ENCODE measurements at regions not wholly inside any gene's neighbourhood (a gene's known extent, or its start where the extent isn't known, plus 50 kb on each side); places are given as distances from the start of the nearest gene placed in this dataset.

DNA sequence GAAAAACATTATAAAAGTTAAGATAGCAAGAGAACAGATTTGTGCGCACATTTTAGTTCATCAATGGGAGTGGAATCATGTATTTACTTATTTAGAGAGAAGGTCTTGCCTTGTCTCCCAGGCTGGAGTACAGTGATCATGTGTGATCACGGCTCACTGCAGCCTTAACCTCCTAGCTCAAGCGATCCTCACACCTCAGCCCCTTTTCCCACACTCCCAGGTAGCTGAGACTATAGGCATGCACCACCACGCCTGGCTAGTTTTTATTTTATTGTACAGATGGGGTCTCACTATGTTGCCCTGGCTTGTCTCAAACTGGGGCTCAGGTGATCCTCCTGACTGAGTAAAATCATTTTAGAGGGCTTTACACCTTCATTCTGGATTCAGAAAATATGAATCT lies 72.3 kb upstream of the ADGRF1 start:
- no peak for DNase-seq

DNA sequence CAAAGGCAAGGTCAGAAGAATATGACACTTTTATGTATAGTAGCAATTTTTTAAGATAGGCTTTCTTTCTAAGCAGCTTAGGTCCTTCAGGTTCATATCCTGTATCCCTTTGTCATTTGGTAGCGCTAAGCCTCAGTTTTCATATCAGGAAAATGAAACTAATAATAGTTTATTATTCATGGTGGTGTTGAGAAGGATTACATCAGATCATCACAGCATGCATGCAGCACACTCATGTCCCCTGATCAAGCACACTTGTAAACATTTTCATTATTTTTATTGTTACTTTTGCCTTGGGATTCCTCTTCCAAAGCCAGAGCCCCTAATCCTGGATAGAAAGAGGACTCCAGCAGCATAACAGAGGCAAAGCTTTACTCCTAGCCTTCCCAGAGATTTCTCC lies 70.2 kb upstream of the ADGRF1 start:
- no peak for DNase-seq

- no peak for DNase-seq
Observed at GRCh38 chr6:47111685-47112084, 69.6 kb upstream of the ADGRF1 start.

- no peak for DNase-seq
Observed at GRCh38 chr6:47109281-47109680, 67.1 kb upstream of the ADGRF1 start.

DNA sequence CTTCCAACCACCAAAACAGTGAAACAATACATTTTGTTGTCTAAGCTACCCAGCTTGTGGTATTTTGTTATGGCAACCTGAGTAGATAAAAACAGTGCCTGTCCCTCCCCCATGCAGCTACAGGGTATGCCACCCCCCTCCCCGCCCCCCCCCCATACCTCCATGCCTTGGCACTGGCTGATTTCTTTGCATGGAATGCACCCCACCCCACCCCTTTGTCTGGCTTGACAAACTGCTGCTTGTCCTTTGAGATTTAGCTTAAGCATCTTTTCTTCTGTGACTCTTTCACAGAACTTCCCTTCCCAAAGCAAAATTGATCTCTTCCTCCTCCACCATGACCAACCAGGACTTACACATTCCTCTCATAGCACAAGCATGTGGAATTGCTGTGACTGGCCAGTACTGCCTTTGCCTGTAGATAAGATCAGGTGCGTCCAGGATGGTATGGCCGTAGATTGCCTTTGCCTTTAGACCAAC lies 64.6 kb upstream of the ADGRF1 start:
- no peak for DNase-seq

- no peak for DNase-seq
Observed at GRCh38 chr6:47106216-47106615, 64.1 kb upstream of the ADGRF1 start.

GRCh38 chr6:47105469-47106178 lies 63.5 kb upstream of the ADGRF1 start:
- no peak for DNase-seq

DNA sequence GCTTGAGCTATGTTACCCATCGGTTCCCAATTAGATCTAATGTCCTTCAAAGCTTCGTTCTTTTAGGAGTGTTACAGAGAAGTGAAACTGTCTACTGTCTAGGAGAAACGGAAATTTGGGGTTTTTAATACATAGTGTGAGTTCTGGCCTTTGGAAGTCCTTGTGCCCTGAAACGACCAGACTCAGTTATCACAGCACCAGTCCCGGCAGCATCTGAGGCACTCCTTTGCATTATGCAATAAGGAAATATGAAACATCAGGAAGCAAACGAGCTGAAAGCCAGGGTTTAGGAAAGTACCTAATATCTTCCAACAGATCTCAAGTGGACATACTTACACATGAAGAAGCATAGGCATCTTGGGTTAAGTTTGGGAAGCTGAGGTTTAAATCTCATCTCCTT lies 61.8 kb upstream of the ADGRF1 start:
- DNase-seq, result no peak

GRCh38 chr6:47102331-47102730 lies 60.2 kb upstream of the ADGRF1 start:
- no peak for DNase-seq

GRCh38 chr6:47098570-47098993 lies 56.5 kb upstream of the ADGRF1 start:
- no peak for DNase-seq

DNA sequence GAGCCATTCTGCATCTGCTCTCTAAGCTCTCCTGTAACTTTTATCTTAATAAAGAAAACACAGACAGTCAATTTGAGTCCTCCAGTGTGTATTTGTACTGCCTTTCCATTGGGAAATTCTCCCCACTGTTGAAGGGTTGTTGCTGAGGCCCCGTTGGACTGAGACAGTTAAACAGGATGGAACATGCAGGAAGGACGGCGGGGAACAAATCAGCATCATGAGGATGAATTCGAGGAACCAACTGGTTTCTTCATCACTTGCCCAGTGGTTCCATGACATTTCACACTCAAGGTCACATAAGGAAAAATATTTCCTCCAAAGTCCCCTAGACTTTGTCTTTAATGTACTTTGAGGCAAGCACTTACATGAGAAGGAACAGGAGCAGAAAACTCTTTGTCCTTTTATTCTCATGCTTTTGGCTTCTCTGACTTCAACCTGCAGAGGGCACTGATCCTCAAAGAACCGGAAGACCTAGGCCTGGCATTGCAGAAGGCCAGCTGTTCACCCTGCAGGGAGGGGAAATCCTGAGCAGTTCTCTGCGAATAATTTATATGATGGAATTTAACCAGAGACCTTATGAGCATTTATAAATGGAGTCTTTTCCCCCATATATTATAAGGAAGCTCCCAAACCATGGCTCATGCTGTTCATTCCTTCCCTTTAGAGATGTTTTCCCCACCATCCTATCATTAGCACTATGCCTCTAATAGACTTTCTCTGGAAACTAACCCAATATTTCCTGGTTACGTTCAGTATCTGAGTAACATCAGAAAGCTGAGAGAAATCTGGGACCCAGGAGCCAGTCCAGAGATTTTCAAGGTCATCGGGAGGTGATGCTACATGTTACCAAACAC lies 55.2 kb upstream of the ADGRF1 start:
- DNase-seq, result peak; percentile 74

GRCh38 chr6:47096211-47096895 lies 54.2 kb upstream of the ADGRF1 start:
- no peak for DNase-seq

- no peak for DNase-seq
Observed at GRCh38 chr6:47094241-47094925, 52.3 kb upstream of the ADGRF1 start.

DNA sequence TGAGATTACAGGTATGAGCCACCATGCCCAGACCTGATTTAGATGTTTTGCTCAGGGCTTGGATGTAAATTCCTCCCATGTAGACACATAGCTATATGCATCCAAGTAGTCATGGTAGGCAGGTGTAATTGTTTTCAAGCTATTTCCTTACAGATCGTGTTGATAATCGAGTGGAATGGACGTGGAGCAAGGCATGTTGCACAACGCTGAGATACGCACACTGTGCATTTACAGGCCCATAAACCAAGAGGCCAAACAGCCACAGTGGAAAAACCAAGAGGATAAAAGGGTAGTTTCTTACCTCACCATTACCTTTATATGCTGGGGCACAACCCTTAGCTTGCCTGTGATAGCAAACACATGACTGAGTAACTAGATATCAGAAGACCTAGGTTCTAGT lies 51.0 kb upstream of the ADGRF1 start:
- DNase-seq, result no peak

GRCh38 chr6:47091886-47092668 lies 49.9 kb upstream of the ADGRF1 start:
- no peak for DNase-seq

All from femur (tissue), 1 donor.